ENCODE measurements at regions not wholly inside any gene's neighbourhood (a gene's known extent, or its start where the extent isn't known, plus 50 kb on each side); places are given as distances from the start of the nearest gene placed in this dataset.

DNA sequence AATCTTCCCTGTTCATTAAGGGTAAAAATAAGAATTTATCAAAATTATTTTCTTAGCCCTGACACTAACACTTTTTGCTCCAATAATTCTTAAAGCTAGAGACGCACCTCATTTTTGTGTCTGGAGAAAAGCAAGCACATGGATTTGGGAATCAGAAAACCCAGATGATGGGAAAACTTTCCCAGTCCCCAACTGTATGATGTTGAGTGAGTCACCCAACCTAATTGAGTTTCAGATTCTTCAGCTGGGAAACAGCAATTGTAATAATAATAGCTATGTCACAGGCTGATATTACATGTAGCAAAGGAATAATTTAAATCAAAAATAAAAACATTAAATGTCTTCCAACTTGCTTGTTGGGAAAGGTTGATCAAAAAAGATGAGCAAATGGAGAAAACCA is 159.0 kb downstream of the MIS18A start (continued):
- TF ChIP-seq, protein P1, sequence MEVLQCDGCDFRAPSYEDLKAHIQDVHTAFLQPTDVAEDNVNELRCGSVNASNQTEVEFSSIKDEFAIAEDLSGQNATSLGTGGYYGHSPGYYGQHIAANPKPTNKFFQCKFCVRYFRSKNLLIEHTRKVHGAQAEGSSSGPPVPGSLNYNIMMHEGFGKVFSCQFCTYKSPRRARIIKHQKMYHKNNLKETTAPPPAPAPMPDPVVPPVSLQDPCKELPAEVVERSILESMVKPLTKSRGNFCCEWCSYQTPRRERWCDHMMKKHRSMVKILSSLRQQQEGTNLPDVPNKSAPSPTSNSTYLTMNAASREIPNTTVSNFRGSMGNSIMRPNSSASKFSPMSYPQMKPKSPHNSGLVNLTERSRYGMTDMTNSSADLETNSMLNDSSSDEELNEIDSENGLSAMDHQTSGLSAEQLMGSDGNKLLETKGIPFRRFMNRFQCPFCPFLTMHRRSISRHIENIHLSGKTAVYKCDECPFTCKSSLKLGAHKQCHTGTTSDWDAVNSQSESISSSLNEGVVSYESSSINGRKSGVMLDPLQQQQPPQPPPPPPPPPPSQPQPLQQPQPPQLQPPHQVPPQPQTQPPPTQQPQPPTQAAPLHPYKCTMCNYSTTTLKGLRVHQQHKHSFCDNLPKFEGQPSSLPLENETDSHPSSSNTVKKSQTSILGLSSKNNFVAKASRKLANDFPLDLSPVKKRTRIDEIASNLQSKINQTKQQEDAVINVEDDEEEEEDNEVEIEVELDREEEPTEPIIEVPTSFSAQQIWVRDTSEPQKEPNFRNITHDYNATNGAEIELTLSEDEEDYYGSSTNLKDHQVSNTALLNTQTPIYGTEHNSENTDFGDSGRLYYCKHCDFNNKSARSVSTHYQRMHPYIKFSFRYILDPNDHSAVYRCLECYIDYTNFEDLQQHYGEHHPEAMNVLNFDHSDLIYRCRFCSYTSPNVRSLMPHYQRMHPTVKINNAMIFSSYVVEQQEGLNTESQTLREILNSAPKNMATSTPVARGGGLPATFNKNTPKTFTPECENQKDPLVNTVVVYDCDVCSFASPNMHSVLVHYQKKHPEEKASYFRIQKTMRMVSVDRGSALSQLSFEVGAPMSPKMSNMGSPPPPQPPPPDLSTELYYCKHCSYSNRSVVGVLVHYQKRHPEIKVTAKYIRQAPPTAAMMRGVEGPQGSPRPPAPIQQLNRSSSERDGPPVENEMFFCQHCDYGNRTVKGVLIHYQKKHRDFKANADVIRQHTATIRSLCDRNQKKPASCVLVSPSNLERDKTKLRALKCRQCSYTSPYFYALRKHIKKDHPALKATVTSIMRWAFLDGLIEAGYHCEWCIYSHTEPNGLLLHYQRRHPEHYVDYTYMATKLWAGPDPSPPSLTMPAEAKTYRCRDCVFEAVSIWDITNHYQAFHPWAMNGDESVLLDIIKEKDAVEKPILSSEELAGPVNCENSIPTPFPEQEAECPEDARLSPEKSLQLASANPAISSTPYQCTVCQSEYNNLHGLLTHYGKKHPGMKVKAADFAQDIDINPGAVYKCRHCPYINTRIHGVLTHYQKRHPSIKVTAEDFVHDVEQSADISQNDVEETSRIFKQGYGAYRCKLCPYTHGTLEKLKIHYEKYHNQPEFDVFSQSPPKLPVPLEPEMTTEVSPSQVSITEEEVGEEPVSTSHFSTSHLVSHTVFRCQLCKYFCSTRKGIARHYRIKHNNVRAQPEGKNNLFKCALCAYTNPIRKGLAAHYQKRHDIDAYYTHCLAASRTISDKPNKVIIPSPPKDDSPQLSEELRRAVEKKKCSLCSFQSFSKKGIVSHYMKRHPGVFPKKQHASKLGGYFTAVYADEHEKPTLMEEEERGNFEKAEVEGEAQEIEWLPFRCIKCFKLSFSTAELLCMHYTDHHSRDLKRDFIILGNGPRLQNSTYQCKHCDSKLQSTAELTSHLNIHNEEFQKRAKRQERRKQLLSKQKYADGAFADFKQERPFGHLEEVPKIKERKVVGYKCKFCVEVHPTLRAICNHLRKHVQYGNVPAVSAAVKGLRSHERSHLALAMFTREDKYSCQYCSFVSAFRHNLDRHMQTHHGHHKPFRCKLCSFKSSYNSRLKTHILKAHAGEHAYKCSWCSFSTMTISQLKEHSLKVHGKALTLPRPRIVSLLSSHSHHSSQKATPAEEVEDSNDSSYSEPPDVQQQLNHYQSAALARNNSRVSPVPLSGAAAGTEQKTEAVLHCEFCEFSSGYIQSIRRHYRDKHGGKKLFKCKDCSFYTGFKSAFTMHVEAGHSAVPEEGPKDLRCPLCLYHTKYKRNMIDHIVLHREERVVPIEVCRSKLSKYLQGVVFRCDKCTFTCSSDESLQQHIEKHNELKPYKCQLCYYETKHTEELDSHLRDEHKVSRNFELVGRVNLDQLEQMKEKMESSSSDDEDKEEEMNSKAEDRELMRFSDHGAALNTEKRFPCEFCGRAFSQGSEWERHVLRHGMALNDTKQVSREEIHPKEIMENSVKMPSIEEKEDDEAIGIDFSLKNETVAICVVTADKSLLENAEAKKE (CRISPR knock-in tag; IDR thresholded peaks at IDR 0.05), result no peak
- TF ChIP-seq ZNF114 (CRISPR knock-in tag; IDR thresholded peaks at IDR 0.05) (no peak), NANOG (IDR thresholded peaks at IDR 0.05; ENCODE audit: borderline replicate concordance) (no peak), JUNB (IDR thresholded peaks at IDR 0.05; ENCODE audit: unreplicated experiment) (no peak), CREB1 (CRISPR knock-in tag; IDR thresholded peaks at IDR 0.05; ENCODE audit: low read depth) (no peak)

DNA sequence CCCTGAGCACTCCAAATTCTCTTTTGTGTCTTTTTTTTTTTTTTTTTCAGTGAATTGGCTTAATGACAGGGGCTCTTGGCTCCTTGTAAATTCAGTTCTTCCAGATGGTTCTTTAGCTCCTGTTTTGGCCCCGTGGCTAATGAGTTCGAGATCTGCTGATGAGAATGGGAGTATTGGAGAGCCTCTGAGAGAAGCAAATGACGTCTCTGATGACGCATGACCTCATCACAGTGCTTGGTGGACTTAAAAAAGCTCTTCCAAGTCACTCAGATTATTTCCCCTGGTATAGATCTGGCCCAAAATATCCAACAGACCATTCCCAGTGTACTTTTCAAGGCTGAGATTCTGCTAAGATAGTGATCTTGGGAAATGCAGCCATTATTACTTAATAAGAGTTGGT is 159.5 kb downstream of the MIS18A start:
- Mint-ChIP-seq H3K4me1 (no peaks in the 10 kb centered on the region; the same call in 2 of the 3 replicates), H3K9me3 (peaks cover 4% of the 10 kb centered on the region; the same call in 2 of the 3 replicates), H3K27me3 (ENCODE audit: insufficient read depth, low read depth, poor library complexity) (no peaks in the 10 kb centered on the region), H3K27ac (no peak overlapping the region), H3K4me3 (no peak overlapping the region), H3K36me3 (ENCODE audit: low read depth) (no peaks in the 10 kb centered on the region)
- H3K9me2 ChIP-seq (ENCODE audit: insufficient read depth), result 0 out of 2 replicates have a peak, but pooled peaks cover 3% of the 10 kb centered on the region
- H3K36me3 ChIP-seq (ENCODE audit: insufficient read depth), result no peaks in the 10 kb centered on the region
- no peak overlapping the region for H3K4me2 ChIP-seq
- no peak overlapping the region for H3K27ac ChIP-seq (ENCODE audit: low read depth)
- peaks cover 5% of the 10 kb centered on the region for H3K4me1 ChIP-seq (ENCODE audit: insufficient read depth)
- no peak overlapping the region for H3K4me3 ChIP-seq
- ATAC-seq, result no peak
- DNase-seq (ENCODE audit: low spot score), result no peak
- H3K27me3 ChIP-seq (ENCODE audit: insufficient read depth), result no peaks in the 10 kb centered on the region
- H4K20me1 ChIP-seq (replicated peaks; ENCODE audit: insufficient read depth), result no peaks in the 10 kb centered on the region
- H3K79me2 ChIP-seq (replicated peaks; ENCODE audit: insufficient read depth), result no peaks in the 10 kb centered on the region
- no peaks in the 10 kb centered on the region for H3F3A ChIP-seq (replicated peaks; ENCODE audit: low read depth)
- H2AFZ ChIP-seq, result no peak overlapping the region
- TF ChIP-seq, protein P2, sequence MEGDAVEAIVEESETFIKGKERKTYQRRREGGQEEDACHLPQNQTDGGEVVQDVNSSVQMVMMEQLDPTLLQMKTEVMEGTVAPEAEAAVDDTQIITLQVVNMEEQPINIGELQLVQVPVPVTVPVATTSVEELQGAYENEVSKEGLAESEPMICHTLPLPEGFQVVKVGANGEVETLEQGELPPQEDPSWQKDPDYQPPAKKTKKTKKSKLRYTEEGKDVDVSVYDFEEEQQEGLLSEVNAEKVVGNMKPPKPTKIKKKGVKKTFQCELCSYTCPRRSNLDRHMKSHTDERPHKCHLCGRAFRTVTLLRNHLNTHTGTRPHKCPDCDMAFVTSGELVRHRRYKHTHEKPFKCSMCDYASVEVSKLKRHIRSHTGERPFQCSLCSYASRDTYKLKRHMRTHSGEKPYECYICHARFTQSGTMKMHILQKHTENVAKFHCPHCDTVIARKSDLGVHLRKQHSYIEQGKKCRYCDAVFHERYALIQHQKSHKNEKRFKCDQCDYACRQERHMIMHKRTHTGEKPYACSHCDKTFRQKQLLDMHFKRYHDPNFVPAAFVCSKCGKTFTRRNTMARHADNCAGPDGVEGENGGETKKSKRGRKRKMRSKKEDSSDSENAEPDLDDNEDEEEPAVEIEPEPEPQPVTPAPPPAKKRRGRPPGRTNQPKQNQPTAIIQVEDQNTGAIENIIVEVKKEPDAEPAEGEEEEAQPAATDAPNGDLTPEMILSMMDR (conservative IDR thresholded peaks at IDR 0.05; ENCODE audit: low read depth in 2 of 2), result no peak
- TF ChIP-seq STAT1 (IDR thresholded peaks at IDR 0.05; ENCODE audit: unreplicated experiment) (no peak), EZH2 (IDR thresholded peaks at IDR 0.05; ENCODE audit: low read depth, unreplicated experiment) (no peak), EZH2phosphoT487 (IDR thresholded peaks at IDR 0.05; ENCODE audit: unreplicated experiment) (no peak)
